K562 (cell line): ENCODE measurements at regions not wholly inside any gene's neighbourhood (a gene's known extent, or its start where the extent isn't known, plus 50 kb on each side); places are given as distances from the start of the nearest gene placed in this dataset.

Experiments used
- ATAC-seq: fragments of 200-7000 bp; cut with Tn5 transposase; 3 replicates; pipeline ENCODE4 v1.9.1; 2020; ENCODE audit warnings: moderate library complexity
- BruUV-seq: library from RNA; stranded (reverse); fragments of 400-500 nt; replicated peaks from 2 replicates; lab custom pipeline; 2021; lab: Mats Ljungman, UMichigan
- CTCF ChIA-PET: fragments of 300-600 bp; formaldehyde crosslinking; extraction: SDS; loops from one replicate; lab custom pipeline; 2021; ENCODE audit warnings: low intra/inter-chr PET ratio; lab: Yijun Ruan, JAX
- POLR2A ChIA-PET: fragments of 300-600, 350-650 bp; sonication (Branson Sonifier 250); formaldehyde crosslinking; extraction: SDS; loops from one replicate; lab custom pipeline; 2021; ENCODE audit warnings: antibody characterized with exemption, inconsistent platforms; lab: Yijun Ruan, JAX
- DNase-seq, 4 experiments: peaks; one replicate each; pipeline versions ENCODE4 v3.0.0 to v3.0.0-alpha.2; 2011 to 2018; ENCODE audit warnings: low spot score in 3 of 4, mixed read lengths in 3 of 4; ENCODE audit errors: extremely low read depth in 1 of 4
- FAIRE-seq: peaks from 2 replicates; lab custom pipeline; 2011; peaks lifted over from hg19 to GRCh38; lab: Jason Lieb, UNC
- H2AFZ ChIP-seq: 2 replicates; pipeline ENCODE4 v1.6.0; 2011; ENCODE audit warnings: low read depth, low read length, control low read depth, inconsistent platforms
- H3K27ac ChIP-seq: fragments of 200-600 bp; 3 replicates; pipeline ENCODE4 v1.8.0; 2011; ENCODE audit warnings: low read depth, mild to moderate bottlenecking, control low read depth, inconsistent platforms, low read length, moderate library complexity, mixed read lengths; ENCODE audit errors: extremely low read depth
- H3K27me3 ChIP-seq, 2 experiments: fragments of 300-600 bp in 1 of 2; 2 replicates in 1 of 2; 3 replicates in 1 of 2; pipeline versions ENCODE4 v1.6.0 to v1.8.0; 2011; ENCODE audit warnings: inconsistent platforms in 2 of 2, low read length in 2 of 2, mild to moderate bottlenecking in 1 of 2, mixed read lengths in 1 of 2, moderate library complexity in 1 of 2; ENCODE audit not compliant: control insufficient read depth in 2 of 2, insufficient read depth in 2 of 2
- H3K36me3 ChIP-seq: fragments of 300-600 bp; 3 replicates; pipeline ENCODE4 v1.8.0; 2011; ENCODE audit warnings: mild to moderate bottlenecking, low read length, inconsistent platforms; ENCODE audit not compliant: control insufficient read depth, insufficient read depth
- H3K4me1 ChIP-seq, 2 experiments: fragments of 200-600 bp in 1 of 2; replicated peaks in 1 of 2; 2 replicates in 1 of 2; 3 replicates in 1 of 2; pipeline versions ENCODE4 v1.5.1 to v1.8.0; 2011; ENCODE audit warnings: inconsistent platforms in 2 of 2, low read length in 2 of 2, mild to moderate bottlenecking in 1 of 2, mixed read lengths in 1 of 2, moderate library complexity in 1 of 2; ENCODE audit not compliant: control insufficient read depth in 2 of 2, insufficient read depth in 2 of 2
- H3K4me2 ChIP-seq: 2 replicates; pipeline ENCODE4 v1.6.1; 2011; ENCODE audit warnings: low read length, control low read depth, inconsistent platforms, mixed read lengths; ENCODE audit not compliant: insufficient read depth
- H3K4me3 ChIP-seq: fragments of 200-600 bp; sonication (generic), shearing (Covaris generic); 2 replicates; pipeline ENCODE4 v1.5.1; 2016; ENCODE audit warnings: control low read depth, inconsistent platforms
- H3K79me2 ChIP-seq: fragments of 200-600 bp; 3 replicates; pipeline ENCODE4 v1.8.0; 2011; ENCODE audit warnings: low read length, inconsistent platforms; ENCODE audit not compliant: control insufficient read depth, insufficient read depth
- H3K9ac ChIP-seq, 2 experiments: 2 replicates each; pipeline versions ENCODE4 v1.6.0 to v1.6.1; 2011; ENCODE audit warnings: low read depth in 2 of 2, low read length in 2 of 2, control low read depth in 1 of 2, inconsistent platforms in 1 of 2, mild to moderate bottlenecking in 1 of 2, mixed read lengths in 1 of 2; ENCODE audit not compliant: insufficient read depth in 1 of 2
- H3K9me1 ChIP-seq: one replicate; pipeline ENCODE4 v1.6.0; 2011; ENCODE audit warnings: inconsistent platforms, mild to moderate bottlenecking, low read length, moderate library complexity; ENCODE audit not compliant: control insufficient read depth, insufficient read depth
- H3K9me3 ChIP-seq: replicated peaks from 2 replicates; pipeline ENCODE4 v1.5.1; 2011; ENCODE audit warnings: low read depth, low read length, inconsistent platforms; ENCODE audit not compliant: control insufficient read depth, insufficient read depth
- H4K20me1 ChIP-seq: replicated peaks from 2 replicates; pipeline ENCODE4 v1.6.1; 2011; ENCODE audit warnings: low read length, inconsistent platforms, mixed read lengths; ENCODE audit not compliant: control insufficient read depth, insufficient read depth
- DMBX1 ChIP-seq: fragments of 250-450 bp; sonication (Bioruptor Pico); IDR thresholded peaks from 2 replicates; pipeline ENCODE4 v1.8.0; 2022; ENCODE audit warnings: inconsistent platforms, mild to moderate bottlenecking, moderate library complexity, borderline replicate concordance
- EP300 ChIP-seq: IDR thresholded peaks from 2 replicates; pipeline ENCODE4 v1.6.1; 2012; ENCODE audit warnings: low read length, improper control_type of control experiment
- HDAC1 ChIP-seq, 2 experiments: fragments of 450-650 bp; IDR thresholded peaks; 2 replicates each; pipeline ENCODE4 v1.6.1; 2016 to 2017; ENCODE audit warnings: inconsistent platforms in 1 of 2, mild to moderate bottlenecking in 1 of 2, moderate library complexity in 1 of 2
- JUND ChIP-seq, 2 experiments: IDR thresholded peaks; 2 replicates in 1 of 2; 3 replicates in 1 of 2; pipeline ENCODE4 v1.6.1; 2011; ENCODE audit warnings: borderline replicate concordance in 2 of 2, low read depth in 2 of 2, low read length in 2 of 2, improper control_type of control experiment in 1 of 2, missing biosample characterization in 1 of 2, missing genetic modification characterization in 1 of 2, missing genetic modification reagents in 1 of 2
- KAT2B ChIP-seq: IDR thresholded peaks from one replicate; pipeline ENCODE4 v1.6.1; 2012; ENCODE audit warnings: low read depth, mild to moderate bottlenecking, control low read depth, inconsistent platforms, low read length, moderate library complexity
- NCOA6 ChIP-seq: fragments of 450-650 bp; IDR thresholded peaks from 2 replicates; pipeline ENCODE4 v1.6.1; 2017; ENCODE audit warnings: mild to moderate bottlenecking
- NFE2 ChIP-seq: IDR thresholded peaks from 2 replicates; pipeline ENCODE4 v1.6.1; 2014; ENCODE audit warnings: antibody characterized with exemption, low read depth
- SOX6 ChIP-seq: fragments of 450-650 bp; IDR thresholded peaks from 2 replicates; pipeline ENCODE4 v1.6.1; 2014; ENCODE audit warnings: mild to moderate bottlenecking
- ZBTB11 ChIP-seq, 3 experiments: fragments of 200-800 bp in 1 of 3; fragments of 250-450 bp in 1 of 3; fragments of 450-650 bp in 1 of 3; sonication (Bioruptor Pico) in 1 of 3; sonication (Bioruptor generic) in 1 of 3; formaldehyde crosslinking in 1 of 3; IDR thresholded peaks; 2 replicates each; pipeline versions ENCODE4 v1.6.1 to v1.8.0; 2016 to 2022; ENCODE audit warnings: mild to moderate bottlenecking in 2 of 3, missing genetic modification characterization in 2 of 3, missing compliant biosample characterization in 1 of 3, moderate library complexity in 1 of 3
- ZBTB33 ChIP-seq: sonication (generic); formaldehyde crosslinking; IDR thresholded peaks from 2 replicates; pipeline ENCODE4 v1.8.1; 2023; ENCODE audit warnings: mild to moderate bottlenecking, missing genetic modification reagents
- ZSCAN32 ChIP-seq: fragments of 450-650 bp; formaldehyde crosslinking; IDR thresholded peaks from 2 replicates; pipeline ENCODE4 v1.4.0; 2020; ENCODE audit warnings: mild to moderate bottlenecking, moderate library complexity
- WGBS: fragments of 100-300 bp; shearing (Covaris generic); methylation state at CpG from one replicate; pipeline ENCODE4 v1.1.6; 2016; ENCODE audit warnings: low coverage, mixed read lengths; ENCODE audit not compliant: insufficient coverage; ENCODE audit errors: missing lambda C conversion rate; 5-methylcytosine and 5-hydroxymethylcytosine counted together
- in situ Hi-C: fragments of 300-500 bp; cut with MboI; formaldehyde crosslinking; loops from 4 replicates; pipeline ENCODE4 v1.15.0; 2018; ENCODE audit warnings: inconsistent platforms, mixed read lengths
- intact Hi-C: fragments of 100-400 bp; cut with micrococcal nuclease; formaldehyde crosslinking; loops from 2 replicates; pipeline ENCODE4 v1.14.2; 2022

DNA sequence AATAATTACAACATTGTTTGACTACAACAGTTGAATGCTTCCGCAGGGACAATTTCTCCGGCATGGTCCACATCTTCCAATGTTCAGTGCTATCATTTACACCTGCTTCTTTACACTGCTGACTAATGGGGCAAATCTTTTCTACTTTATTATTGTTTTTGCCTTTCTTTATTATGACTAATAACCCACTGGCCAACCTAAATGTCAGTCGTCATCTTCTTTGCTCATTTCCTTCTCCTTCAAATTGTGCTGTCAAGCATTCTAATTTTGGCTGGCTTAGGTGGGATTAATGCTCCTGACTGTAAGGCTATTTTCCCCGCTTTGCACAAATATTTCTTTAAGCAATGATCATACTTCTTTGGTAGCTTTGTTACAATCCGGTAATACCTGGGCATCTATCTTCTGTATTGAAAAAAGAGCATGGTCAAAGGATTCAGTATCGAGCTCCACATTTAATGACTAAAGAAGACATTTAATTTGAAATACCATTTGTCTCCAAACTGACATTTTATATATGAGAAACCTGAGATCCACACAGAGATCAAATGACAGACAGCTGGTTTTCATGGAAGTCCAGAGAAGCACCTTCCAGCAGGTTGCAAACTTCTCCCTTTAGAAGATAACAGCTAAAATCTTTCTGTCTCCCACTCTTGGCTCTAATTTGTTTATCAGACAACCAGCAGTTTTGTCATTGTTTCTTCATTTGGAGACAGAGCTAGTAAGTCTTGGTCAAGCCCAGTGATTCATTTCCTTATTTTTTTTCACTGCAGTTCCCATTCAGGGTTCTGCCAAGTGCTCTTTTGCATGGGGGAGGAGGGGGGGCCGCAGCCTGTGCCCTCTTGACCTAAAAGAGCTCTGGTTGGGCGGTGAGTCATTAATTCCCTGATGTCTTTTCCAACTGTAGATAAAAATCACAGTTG lies 132.9 kb downstream of the SOCS6 start:
- no peaks in the 10 kb centered on the region; a peak in 2 of 5 replicates for H3K4me1 ChIP-seq
- intact Hi-C loops = no loop called here
- BruUV-seq = no TSS peak
- TF ChIP-seq KAT2B (no peak), DMBX1 (CRISPR knock-in tag) (no peak), ZSCAN32 (CRISPR knock-in tag) (no peak), ZBTB33 (no peak), EP300 (no peak), NCOA6 (no peak), NFE2 (no peak), HDAC1 (IDR thresholded peaks at IDR 0.05) (no peak), JUND (IDR thresholded peaks at IDR 0.05; ENCODE audit: borderline replicate concordance, low read depth, low read length) (peak; percentile 57; the same call in 1 of the 2 replicates), JUND (tag; IDR thresholded peaks at IDR 0.05; ENCODE audit: borderline replicate concordance, low read depth, low read length) (peak; percentile 32; the same call in 1 of the 3 replicates), SOX6 (peak; percentile 52; the same call in 1 of the 2 replicates), ZBTB11 (CRISPR knock-in tag; IDR thresholded peaks at IDR 0.05) (no peak)

More for the DNA sequence above, 132.9 kb downstream of the SOCS6 start:
- H2AFZ ChIP-seq = no peak overlapping the region
- ChIA-PET CTCF (no interaction called here), POLR2A (interaction anchor here (0.6 kb wide), 1 partner anchor 8 kb away, joined by 3 read pairs; no protein-coding TSS in a partner anchor)
- no peak overlapping the region for H3K27ac ChIP-seq
- H3K4me3 ChIP-seq = no peak overlapping the region
- no peaks in the 10 kb centered on the region for H3K9me1 ChIP-seq
- H3K9me3 ChIP-seq = no peaks in the 10 kb centered on the region
- H3K9ac ChIP-seq = no peak overlapping the region
- DNase-seq = peak in 1 of 4 experiments; percentile 7
- ATAC-seq = no peak
- 37% methylated on average over 7 of the region's 8 CpGs for WGBS
- H3K27me3 ChIP-seq = peaks cover 4 to 5% of the 10 kb centered on the region in 2 experiments; a peak in 3 of 5 replicates
- no peaks in the 10 kb centered on the region for H3K36me3 ChIP-seq
- H3K79me2 ChIP-seq = no peaks in the 10 kb centered on the region
- no peaks in the 10 kb centered on the region for H4K20me1 ChIP-seq
- FAIRE-seq = no peak
- in situ Hi-C loops = no loop called here
- H3K4me2 ChIP-seq = no peak overlapping the region
